GM18507 (cell line): ENCODE measurements at regions not wholly inside any gene's neighbourhood (a gene's known extent, or its start where the extent isn't known, plus 50 kb on each side); places are given as distances from the start of the nearest gene placed in this dataset.

Source experiments
- DNase-seq: peaks from one replicate; pipeline ENCODE4 v3.0.0; 2011; ENCODE audit warnings: low read depth; ENCODE audit not compliant: insufficient read length; ENCODE audit errors: extremely low spot score
- FAIRE-seq: peaks from 2 replicates; lab custom pipeline; 2011; peaks lifted over from hg19 to GRCh38; lab: Jason Lieb, UNC

GRCh38 chr21:39124681-39125251 is 58.5 kb downstream of the PSMG1 start:
- FAIRE-seq: no peak
- DNase-seq: no peak

- FAIRE-seq (no peak), DNase-seq (no peak)
These were observed 59.9 kb downstream of the PSMG1 start for GRCh38 chr21:39123375-39123774.

- DNase-seq (no peak), FAIRE-seq (no peak)
These were observed 61.5 kb downstream of the PSMG1 start for GRCh38 chr21:39121600-39122355.

- FAIRE-seq (no peak), DNase-seq (no peak)
These were observed 62.2 kb downstream of the PSMG1 start for GRCh38 chr21:39120876-39121599.

- no peak for DNase-seq
- no peak for FAIRE-seq
These were observed 63.4 kb downstream of the PSMG1 start for GRCh38 chr21:39119891-39120290.

- FAIRE-seq (no peak), DNase-seq (no peak)
These were observed 64.5 kb downstream of the PSMG1 start for GRCh38 chr21:39118604-39119215.

- DNase-seq: no peak
- FAIRE-seq: no peak
These were observed 65.2 kb downstream of the PSMG1 start for GRCh38 chr21:39118061-39118460.

GRCh38 chr21:39117440-39117970 is 65.7 kb downstream of the PSMG1 start:
- DNase-seq: no peak
- FAIRE-seq: no peak

- FAIRE-seq (no peak), DNase-seq (no peak)
These were observed 66.4 kb downstream of the PSMG1 start for GRCh38 chr21:39116761-39117439.

GRCh38 chr21:39115576-39116235 is 67.5 kb downstream of the PSMG1 start:
- DNase-seq: no peak
- FAIRE-seq: no peak

- FAIRE-seq: no peak
- DNase-seq: no peak
These were observed 68.2 kb downstream of the PSMG1 start for GRCh38 chr21:39114871-39115575.

- FAIRE-seq (no peak), DNase-seq (no peak)
These were observed 71.2 kb downstream of the PSMG1 start for GRCh38 chr21:39111931-39112550.

GRCh38 chr21:39110431-39110830 is 72.8 kb downstream of the PSMG1 start:
- DNase-seq: no peak
- FAIRE-seq: no peak

- DNase-seq (no peak), FAIRE-seq (no peak)
These were observed 73.5 kb downstream of the PSMG1 start for GRCh38 chr21:39109596-39110210.

GRCh38 chr21:39109163-39109530 is 74.1 kb downstream of the PSMG1 start:
- DNase-seq (no peak), FAIRE-seq (no peak)

GRCh38 chr21:39108291-39109162 is 74.7 kb downstream of the PSMG1 start:
- no peak for DNase-seq
- FAIRE-seq: no peak

- FAIRE-seq (no peak), DNase-seq (no peak)
These were observed 75.5 kb downstream of the PSMG1 start for GRCh38 chr21:39107739-39108138.
